ENCODE measurements at regions not wholly inside any gene's neighbourhood (a gene's known extent, or its start where the extent isn't known, plus 50 kb on each side); places are given as distances from the start of the nearest gene placed in this dataset.

DNA sequence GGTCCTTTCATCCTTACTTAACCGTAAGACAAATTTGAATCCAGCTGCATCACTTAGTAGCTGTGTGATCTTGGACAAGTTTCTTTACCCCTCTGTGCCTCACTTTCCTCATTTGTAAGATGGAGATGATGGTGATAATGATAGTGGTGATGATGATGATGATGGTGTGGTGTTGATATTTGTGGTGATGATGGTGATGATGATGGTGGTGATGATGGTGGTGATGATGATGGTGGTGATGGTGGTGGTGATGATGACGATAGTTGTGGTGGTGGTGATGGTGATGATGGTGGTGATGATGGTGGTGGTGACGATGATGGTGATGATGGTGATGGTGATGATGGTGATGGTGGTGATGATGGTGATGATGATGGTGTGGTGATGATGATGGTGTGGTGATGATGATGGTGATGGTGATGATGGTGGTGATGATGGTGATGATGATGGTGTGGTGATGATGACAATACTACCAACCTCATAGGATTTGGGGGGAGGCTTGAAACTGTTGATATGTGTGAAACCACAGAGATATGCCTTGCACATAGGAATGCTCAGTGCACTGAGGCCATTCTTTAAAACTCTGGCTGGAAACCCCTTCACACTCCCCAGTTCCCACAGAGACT lies 233.2 kb downstream of the LY86 start:
- Histone ChIP-seq H3K4me1 (ENCODE audit: insufficient read depth, low read length, poor library complexity, severe bottlenecking) (peaks cover 3% of the 10 kb centered on the region), H3K9me3 (ENCODE audit: low read depth, low read length, poor library complexity, severe bottlenecking) (no peaks in the 10 kb centered on the region), H3K27ac (ENCODE audit: low read depth, low read length, poor library complexity, severe bottlenecking) (no peak overlapping the region), H3K36me3 (ENCODE audit: insufficient read depth, low read length, poor library complexity, severe bottlenecking) (no peaks in the 10 kb centered on the region), H3K4me3 (ENCODE audit: low read depth, low read length, poor library complexity, severe bottlenecking) (no peak overlapping the region), H3K27me3 (replicated peaks; ENCODE audit: insufficient read depth, low read depth, low read length, poor library complexity) (no peaks in the 10 kb centered on the region)
- intact Hi-C loops (cut with micrococcal nuclease; ENCODE audit: unreplicated experiment), result no loop called here
- BruUV-seq (replicated peaks), result no TSS peak
- DNase-seq (ENCODE audit: low spot score), result no peak
- TF ChIP-seq EZH2 (IDR thresholded peaks at IDR 0.05; ENCODE audit: borderline replicate concordance, low read depth, low read length, poor library complexity, severe bottlenecking), result no peak
- TF ChIP-seq, protein P1, sequence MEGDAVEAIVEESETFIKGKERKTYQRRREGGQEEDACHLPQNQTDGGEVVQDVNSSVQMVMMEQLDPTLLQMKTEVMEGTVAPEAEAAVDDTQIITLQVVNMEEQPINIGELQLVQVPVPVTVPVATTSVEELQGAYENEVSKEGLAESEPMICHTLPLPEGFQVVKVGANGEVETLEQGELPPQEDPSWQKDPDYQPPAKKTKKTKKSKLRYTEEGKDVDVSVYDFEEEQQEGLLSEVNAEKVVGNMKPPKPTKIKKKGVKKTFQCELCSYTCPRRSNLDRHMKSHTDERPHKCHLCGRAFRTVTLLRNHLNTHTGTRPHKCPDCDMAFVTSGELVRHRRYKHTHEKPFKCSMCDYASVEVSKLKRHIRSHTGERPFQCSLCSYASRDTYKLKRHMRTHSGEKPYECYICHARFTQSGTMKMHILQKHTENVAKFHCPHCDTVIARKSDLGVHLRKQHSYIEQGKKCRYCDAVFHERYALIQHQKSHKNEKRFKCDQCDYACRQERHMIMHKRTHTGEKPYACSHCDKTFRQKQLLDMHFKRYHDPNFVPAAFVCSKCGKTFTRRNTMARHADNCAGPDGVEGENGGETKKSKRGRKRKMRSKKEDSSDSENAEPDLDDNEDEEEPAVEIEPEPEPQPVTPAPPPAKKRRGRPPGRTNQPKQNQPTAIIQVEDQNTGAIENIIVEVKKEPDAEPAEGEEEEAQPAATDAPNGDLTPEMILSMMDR (conservative IDR thresholded peaks at IDR 0.05; ENCODE audit: low read depth, low read length), result no peak
- ChIA-PET CTCF (no interaction called here), POLR2A (ENCODE audit: low non-redundant PET) (no interaction called here)

DNA sequence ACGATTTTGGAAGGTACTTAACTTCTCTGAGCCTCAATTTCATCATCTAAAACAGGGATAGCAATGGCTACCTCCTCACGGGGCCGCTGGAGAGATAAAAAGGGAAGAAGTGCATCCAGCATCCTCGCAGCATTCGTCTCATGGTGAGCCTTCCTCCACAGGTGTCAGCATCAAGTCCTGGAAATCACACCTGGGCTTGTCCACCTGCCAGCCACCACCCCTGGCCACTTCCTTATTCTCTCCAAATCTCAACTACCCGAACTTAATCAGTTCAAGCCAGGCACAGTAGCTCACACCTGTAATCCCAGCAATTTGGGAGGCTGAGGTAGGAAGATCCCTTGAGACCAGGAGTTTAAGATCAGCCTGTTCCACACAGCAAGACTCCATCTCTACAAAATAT lies 234.5 kb downstream of the LY86 start:
- no peaks in the 10 kb centered on the region for H3K9me3 ChIP-seq (ENCODE audit: low read depth, low read length, poor library complexity, severe bottlenecking)
- H3K4me1 ChIP-seq (ENCODE audit: insufficient read depth, low read length, poor library complexity, severe bottlenecking), result peaks cover 8% of the 10 kb centered on the region
- H3K36me3 ChIP-seq (ENCODE audit: insufficient read depth, low read length, poor library complexity, severe bottlenecking), result no peaks in the 10 kb centered on the region
- no peak overlapping the region for H3K27ac ChIP-seq (ENCODE audit: low read depth, low read length, poor library complexity, severe bottlenecking)
- no TSS peak for BruUV-seq (replicated peaks)
- CTCF ChIA-PET, result no interaction called here
- no peak overlapping the region for H3K4me3 ChIP-seq (ENCODE audit: low read depth, low read length, poor library complexity, severe bottlenecking)
- DNase-seq (ENCODE audit: low spot score), result no peak
- TF ChIP-seq, protein P1 (conservative IDR thresholded peaks at IDR 0.05; ENCODE audit: low read depth, low read length), result no peak
- no peaks in the 10 kb centered on the region for H3K27me3 ChIP-seq (replicated peaks; ENCODE audit: insufficient read depth, low read depth, low read length, poor library complexity)
- intact Hi-C loops (cut with micrococcal nuclease; ENCODE audit: unreplicated experiment), result no loop called here
- POLR2A ChIA-PET (ENCODE audit: low non-redundant PET), result no interaction called here

DNA sequence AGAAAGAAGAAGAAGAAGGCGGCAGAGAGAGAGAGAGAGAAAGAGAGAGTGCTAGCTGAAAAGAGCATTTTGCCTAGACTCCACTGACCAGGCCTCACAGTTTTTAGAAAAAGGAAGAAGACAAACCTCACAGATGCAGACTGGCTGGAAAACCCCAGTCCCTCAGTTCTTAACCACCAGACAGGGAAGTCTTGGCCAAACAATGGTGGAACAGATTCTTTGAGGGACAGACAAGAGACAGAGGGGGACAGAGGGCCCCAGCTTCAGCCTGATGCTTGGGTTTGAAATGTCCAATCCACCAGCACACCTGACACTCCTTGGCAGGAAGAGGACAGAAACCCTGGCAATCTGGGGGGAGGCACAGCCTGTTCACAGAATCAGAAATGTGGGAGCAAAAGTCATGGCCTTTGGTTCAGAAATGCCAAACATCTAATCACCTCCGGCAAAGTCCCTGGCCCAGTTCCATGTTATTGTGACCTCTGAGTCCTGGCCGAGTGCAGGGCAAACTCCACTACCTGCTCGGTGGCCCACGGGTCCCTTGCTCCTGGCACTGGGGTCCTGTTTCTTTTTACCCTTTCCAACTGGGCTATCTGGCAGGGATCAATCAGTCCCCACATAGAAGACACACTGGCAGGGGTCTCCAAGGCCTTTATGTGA lies 235.2 kb downstream of the LY86 start:
- intact Hi-C loops (cut with micrococcal nuclease; ENCODE audit: unreplicated experiment), result no loop called here
- H3K9me3 ChIP-seq (ENCODE audit: low read depth, low read length, poor library complexity, severe bottlenecking), result no peaks in the 10 kb centered on the region
- H3K4me3 ChIP-seq (ENCODE audit: low read depth, low read length, poor library complexity, severe bottlenecking), result no peak overlapping the region
- no peak overlapping the region for H3K27ac ChIP-seq (ENCODE audit: low read depth, low read length, poor library complexity, severe bottlenecking)
- no peak for DNase-seq (ENCODE audit: low spot score)
- peaks cover 8% of the 10 kb centered on the region for H3K4me1 ChIP-seq (ENCODE audit: insufficient read depth, low read length, poor library complexity, severe bottlenecking)
- H3K27me3 ChIP-seq (replicated peaks; ENCODE audit: insufficient read depth, low read depth, low read length, poor library complexity), result no peaks in the 10 kb centered on the region
- H3K36me3 ChIP-seq (ENCODE audit: insufficient read depth, low read length, poor library complexity, severe bottlenecking), result no peaks in the 10 kb centered on the region
- ChIA-PET POLR2A (ENCODE audit: low non-redundant PET) (no interaction called here), CTCF (no interaction called here)
- TF ChIP-seq, protein P1 (conservative IDR thresholded peaks at IDR 0.05; ENCODE audit: low read depth, low read length), result no peak
- TF ChIP-seq EZH2 (IDR thresholded peaks at IDR 0.05; ENCODE audit: borderline replicate concordance, low read depth, low read length, poor library complexity, severe bottlenecking), result no peak
- BruUV-seq (replicated peaks), result no TSS peak
